HG02763 (cell line): ENCODE measurements at regions not wholly inside any gene's neighbourhood (a gene's known extent, or its start where the extent isn't known, plus 50 kb on each side); places are given as distances from the start of the nearest gene placed in this dataset.

Experiments used
- ATAC-seq: cut with Tn5 transposase; IDR thresholded peaks from one replicate; pipeline ENCODE4 v1.9.1; 2021; ENCODE audit warnings: mild to moderate bottlenecking, moderate library complexity; ENCODE audit not compliant: unreplicated experiment

- ATAC-seq: no peak
These were observed 380.4 kb upstream of the ZMIZ1 start for GRCh38 chr10:78688230-78688900.

DNA sequence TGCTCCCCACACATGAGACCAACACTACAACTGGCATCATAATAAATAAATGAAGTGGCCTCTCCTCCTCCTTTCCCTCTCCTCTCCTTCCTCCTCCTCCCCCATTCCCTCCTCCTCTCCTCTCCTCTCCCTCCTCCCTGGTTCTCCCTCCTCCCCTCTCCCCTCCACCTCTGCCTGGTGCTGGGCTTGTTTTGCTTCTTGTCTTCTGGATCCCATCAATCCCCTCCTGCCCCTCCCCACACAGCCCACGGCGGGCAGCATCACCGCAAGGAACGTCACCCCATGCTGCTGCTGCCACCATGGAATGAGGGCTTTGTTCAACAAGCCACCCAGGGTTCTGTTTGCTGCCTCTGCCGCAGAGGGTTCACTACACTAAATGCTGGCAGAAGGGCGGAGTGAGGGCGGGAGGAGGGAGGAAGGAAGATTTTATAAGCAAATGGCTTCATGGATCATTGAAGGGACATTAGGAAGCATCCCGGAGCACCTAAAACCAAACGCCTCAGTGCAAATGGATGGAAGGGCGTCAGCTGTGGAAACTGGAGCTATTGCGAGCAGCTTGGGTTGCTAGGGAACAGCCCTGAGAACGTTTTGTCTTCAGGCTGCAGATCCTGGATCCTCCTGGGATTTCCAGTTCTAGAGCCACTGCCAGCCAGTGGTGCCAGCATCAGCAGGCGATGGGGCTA lies 379.7 kb upstream of the ZMIZ1 start:
- no peak for ATAC-seq

- no peak for ATAC-seq
These were observed 379.2 kb upstream of the ZMIZ1 start for GRCh38 chr10:78689584-78689935.

DNA sequence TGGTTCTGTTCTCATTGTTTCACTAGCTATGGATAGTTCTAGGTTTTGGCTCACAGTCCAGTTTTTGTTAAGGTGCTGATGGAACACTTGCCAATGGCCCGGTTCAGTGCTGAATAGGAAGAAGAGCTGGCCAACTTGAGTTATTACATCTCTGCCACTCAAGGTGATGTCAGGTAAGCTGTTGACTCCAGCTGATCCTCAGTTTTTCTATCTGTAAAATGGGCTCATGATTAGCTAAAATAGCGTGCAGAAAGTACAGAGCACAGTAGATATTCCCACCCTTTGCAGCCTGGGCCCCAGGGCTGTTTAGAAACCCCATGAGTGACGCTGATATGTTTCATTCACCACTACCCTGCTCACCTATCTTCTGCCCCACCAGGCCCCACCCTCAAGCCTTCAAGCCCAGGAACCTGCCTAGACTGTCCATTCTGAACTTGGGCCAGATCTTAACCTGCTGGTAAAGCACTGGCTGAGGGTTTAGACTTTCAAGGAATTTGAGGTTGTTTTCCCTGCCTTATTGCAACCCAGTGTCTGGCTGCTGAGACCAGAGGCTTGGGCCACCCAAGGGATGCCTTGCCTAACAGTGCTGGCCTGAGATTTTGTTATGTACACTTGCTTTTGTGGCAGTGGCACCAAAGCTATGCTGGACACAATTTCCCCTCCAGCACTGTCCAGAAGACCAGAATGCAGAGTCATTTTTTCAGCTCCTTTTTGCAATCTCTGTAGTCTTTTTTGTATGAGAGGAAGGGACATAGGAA lies 378.2 kb upstream of the ZMIZ1 start:
- ATAC-seq: no peak

DNA sequence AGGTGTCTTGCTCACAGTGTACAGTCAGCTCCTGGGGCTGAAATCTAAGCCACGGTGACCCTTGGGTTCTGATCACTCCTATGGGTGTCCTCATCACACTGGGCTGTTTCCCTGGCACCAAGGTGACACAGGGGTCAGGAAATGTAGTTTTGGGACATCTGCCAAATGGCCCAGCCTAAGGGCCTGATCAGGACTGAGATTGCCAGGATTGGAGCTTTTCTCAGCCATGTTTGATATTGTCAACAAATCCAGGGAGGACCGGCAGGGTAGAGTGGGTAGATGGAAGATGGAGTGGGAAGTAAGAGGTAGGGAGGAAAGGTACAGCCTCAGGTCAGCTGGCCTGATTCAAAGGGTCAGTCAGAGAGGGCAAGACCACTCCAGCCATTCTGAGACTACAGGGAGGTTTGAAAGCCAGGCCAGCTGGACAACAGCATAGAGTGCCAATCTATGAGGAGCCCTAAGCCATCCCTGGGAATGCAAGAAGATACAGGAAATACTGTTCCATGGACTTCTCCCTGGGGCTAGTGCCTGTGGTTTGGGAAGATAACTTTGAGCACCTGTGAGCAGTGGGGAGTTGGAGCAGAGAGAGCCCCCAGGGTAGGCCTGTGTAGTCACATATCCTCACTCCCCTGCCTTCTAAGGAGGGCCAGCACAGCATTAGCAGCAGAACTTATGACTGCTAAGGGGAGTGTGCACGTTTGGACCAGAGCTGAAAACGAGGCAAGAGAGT lies 377.3 kb upstream of the ZMIZ1 start:
- ATAC-seq: no peak

- ATAC-seq: no peak
These were observed 376.7 kb upstream of the ZMIZ1 start for GRCh38 chr10:78692071-78692470.

DNA sequence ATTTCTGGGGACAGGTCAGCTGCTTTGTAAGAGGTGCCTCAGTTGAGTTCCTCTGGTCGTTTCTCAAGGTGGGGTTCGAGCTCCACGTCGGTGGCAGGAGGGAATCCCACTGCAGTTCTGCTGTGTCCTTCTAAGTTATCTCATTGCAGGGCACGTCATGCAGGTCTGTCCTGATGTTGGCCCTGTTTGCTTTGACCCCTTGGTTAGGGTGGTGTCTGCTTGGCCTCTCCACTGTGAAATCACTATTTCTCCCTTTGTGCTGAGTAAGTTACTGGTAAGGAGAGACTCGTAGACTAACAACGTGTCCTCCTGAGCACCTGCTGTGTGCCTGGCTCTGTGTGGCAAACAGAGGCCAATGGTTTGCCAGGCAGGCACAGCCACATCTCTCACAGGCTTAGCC lies 372.9 kb upstream of the ZMIZ1 start:
- no peak for ATAC-seq

DNA sequence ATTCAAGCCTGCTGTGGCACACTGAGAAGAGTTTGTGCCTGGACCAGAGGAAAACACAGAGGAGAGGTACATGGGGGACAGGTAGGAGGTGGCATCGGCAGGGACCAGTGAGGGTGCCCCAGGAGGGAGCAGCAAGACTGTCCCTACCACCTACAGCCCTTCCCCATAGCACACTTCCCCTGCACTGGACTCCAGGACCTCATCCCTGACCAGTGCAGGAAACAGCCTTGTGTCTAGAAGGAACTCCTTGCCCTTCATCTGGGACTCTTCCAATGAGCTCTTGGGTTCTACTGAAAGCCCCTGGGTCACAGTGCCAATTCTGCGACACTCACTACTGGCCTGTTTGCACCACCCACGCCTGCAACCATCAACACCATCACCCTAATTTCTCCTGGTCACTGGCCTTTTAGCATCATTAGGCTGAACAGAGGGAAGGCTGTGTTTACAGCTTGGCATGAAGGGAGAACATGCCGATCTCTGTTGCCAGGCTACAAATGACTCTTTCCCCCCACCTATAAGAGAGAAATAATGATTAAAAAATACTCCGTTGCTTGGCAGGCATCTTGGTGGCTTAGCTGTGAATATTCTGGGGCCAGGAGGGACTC lies 371.9 kb upstream of the ZMIZ1 start:
- ATAC-seq: no peak

DNA sequence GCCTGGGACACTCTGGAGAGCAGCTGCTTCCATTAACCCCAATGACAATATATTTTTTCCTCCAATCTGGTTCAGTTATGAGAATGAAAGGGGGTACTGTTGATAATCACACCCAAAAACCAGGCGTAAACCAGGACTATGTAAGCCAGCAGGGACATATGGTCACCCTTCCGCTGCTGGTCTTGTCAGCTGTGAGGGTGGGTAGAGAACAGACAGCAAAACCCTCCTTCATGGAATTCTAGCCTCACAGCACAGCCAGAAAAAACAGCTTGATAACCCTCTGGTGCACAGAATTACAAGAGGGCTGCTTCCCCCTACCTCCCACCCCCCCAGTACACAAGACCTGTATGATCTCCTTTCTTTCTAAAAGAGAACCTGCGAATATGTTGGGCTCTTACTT lies 368.8 kb upstream of the ZMIZ1 start:
- ATAC-seq: no peak

- ATAC-seq: no peak
These were observed 368.4 kb upstream of the ZMIZ1 start for GRCh38 chr10:78700413-78700812.

GRCh38 chr10:78700816-78701520 lies 367.8 kb upstream of the ZMIZ1 start:
- no peak for ATAC-seq

GRCh38 chr10:78702186-78702585 lies 366.6 kb upstream of the ZMIZ1 start:
- no peak for ATAC-seq

DNA sequence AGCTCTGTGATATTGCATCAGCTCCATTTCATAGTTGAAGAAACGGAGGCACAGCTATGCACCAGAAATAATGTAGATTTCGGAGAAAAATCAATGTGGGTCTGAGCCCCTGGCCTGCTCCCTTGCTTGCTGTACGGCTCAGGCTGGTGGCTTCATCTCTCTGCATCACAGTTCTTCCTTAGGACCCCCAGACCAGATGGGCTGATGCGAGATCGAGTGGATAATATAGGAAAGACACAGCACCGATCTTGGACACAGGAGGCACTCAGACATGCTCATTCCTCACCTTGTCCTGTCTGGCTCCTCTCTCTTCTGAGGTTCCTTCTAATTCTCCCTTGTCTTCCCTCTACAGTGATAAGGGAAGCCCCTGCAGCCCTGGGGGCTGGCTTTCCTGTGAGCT lies 365.9 kb upstream of the ZMIZ1 start:
- no peak for ATAC-seq

DNA sequence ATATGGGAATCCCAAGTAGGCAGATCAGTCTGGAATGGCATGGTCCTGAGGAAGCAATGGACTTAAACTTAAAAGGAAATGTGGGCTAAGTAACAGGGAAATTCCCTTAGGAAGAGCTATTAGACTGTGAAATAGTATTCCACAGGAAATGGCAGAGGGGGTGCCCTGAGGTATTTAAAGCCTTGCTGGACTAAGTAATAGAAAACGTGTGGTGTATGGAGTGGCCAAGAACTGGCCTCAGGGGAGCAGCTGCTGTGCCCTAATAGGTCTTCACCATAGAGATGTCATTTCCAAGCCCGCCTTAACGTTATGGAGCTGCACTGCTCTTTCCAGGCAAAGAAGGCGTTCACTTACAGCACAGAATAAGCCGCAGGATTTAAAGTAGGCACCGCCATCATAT lies 365.2 kb upstream of the ZMIZ1 start:
- ATAC-seq: no peak

DNA sequence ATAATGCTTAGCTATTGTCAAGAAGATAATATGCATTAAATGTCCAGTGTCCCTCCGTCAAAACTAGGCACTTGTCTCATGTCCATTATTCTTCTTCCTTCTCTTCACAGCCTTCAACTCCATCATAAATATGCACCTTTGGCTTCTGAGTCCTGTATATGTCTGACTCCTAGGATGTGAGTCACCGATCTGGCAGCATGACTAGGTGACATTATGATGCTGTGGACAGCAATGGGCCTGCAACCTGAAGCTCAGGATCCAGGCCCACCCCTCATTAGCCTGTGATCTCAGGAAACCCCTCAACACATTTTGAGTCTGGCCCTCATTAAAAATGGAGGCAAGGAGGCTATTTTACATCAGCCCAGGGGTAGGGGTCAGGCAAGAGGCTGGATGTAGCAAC lies 362.5 kb upstream of the ZMIZ1 start:
- no peak for ATAC-seq

DNA sequence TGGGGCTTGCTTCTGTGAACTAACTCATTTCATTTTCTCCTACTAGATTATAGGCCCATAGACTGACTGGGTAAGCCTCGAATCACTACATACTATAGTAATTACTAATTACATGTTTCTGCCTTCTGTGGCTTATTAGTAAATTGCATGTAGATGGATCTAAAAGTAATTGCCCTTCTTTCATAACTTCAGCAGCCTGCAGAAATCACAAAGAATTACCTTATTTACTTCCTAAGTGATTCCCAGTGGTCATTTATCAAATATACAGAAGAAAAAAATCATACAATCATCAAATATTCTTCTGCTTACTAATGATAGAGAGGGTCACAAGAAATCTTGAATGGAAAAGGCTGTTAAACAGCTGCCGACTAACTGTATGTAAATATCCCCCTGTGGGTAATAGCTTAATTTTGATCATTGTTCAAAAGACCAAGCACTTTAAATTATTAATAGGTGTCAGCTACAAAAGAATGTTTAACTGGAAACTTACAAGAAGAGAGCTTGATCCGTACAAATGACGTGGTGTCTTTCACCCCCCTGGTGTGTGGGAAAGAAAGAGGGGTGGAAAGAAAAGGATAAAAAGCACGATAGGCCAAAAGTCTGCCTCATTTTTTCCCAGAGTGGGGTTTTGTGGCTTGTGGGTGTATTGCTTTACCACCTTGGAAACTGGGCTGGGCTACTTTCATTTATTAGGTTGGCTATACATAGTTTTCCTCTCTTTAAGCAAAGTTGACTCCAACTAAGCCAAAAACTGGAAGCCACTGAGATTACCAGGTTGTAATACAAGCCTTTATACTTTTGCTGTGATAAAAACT lies 361.8 kb upstream of the ZMIZ1 start:
- ATAC-seq: no peak

DNA sequence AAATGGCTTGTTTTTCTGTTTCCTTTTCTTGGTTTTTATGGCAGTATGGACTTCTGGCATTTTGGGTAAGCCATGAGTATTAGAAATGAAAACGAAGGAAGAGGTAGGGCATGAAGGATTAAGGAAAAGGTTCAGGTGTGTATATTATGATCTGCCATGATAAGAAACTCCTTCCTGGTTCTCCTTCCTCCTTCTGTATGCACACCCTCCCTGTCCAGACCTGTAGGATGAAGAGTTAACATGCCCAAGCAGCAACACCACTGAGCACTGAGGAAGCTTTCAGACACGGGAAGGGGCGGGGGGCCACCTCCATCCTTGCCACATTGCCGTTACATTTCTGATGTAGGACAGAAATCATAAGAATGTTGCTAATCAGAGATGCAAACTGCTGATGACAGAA lies 361.0 kb upstream of the ZMIZ1 start:
- no peak for ATAC-seq

DNA sequence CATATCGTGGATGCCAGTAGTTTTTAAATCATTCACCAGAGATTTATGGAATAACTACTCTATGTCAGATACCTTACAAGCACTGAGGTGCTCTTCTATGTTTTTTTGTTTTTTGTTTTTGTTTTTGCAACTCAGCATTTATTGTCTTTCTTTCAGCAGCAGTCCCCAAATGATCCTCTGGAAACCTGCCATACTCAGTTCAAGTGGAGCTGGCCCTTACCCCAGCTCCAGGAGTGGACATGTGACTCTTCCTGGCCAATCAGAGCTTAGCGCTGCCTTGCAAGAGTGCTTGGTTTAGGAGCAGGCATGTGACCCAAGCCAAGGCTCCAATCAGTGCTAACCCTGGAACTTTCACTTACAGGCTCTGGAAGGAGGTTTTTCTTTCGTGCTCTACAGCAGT lies 356.6 kb upstream of the ZMIZ1 start:
- ATAC-seq: no peak

- no peak for ATAC-seq
These were observed 355.1 kb upstream of the ZMIZ1 start for GRCh38 chr10:78713659-78714058.

- ATAC-seq: no peak
These were observed 354.5 kb upstream of the ZMIZ1 start for GRCh38 chr10:78714225-78714624.
